GM21737 (cell line): ENCODE measurements at regions not wholly inside any gene's neighbourhood (a gene's known extent, or its start where the extent isn't known, plus 50 kb on each side); places are given as distances from the start of the nearest gene placed in this dataset.

ENCODE experiments used
- ATAC-seq: cut with Tn5 transposase; IDR thresholded peaks from one replicate; pipeline ENCODE4 v1.9.1; 2021; ENCODE audit warnings: mild to moderate bottlenecking, moderate library complexity; ENCODE audit not compliant: unreplicated experiment

DNA sequence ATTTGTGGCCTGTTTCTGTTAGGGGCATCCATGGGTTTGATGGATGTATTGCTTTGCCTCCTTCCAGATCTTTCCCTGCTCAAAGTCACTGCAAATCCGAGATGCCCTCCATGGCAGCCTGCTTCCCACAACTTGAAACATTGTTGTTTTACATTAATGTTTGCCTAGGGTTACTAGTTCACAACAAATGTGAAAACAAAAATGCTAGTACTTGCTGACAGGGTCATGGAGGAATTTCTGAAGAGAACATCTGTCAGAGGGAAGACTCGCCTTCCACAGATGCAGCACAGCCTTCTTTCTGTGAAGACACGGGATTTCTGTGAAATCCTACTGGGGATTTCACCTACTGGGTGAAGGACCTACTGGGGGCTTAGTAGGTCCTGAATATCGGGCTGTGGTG lies 260.0 kb upstream of the FN1 start:
- no peak for ATAC-seq

- no peak for ATAC-seq
Measured at GRCh38 chr2:215693999-215694580, 258.2 kb upstream of the FN1 start.

- no peak for ATAC-seq
Measured at GRCh38 chr2:215693193-215693998, 257.5 kb upstream of the FN1 start.

GRCh38 chr2:215692387-215693079 lies 256.7 kb upstream of the FN1 start:
- ATAC-seq: no peak

DNA sequence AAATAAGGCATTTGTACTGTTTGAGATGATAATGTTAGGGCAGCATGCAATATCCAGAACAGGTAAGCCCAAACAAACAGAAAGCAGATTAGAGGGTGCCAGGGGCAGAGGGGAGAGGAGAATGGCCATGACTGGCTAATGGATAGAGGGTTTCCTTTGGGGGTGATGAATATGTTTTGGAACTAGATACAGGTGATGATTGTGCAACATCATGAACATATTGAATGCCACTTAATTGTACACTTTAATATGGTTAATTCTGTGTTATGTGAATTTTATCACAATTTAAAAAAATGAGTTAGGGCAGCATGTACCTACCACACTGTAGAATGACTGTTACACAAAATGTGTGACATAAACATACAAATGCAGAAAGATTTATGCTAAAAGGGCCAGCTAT lies 255.5 kb upstream of the FN1 start:
- no peak for ATAC-seq

DNA sequence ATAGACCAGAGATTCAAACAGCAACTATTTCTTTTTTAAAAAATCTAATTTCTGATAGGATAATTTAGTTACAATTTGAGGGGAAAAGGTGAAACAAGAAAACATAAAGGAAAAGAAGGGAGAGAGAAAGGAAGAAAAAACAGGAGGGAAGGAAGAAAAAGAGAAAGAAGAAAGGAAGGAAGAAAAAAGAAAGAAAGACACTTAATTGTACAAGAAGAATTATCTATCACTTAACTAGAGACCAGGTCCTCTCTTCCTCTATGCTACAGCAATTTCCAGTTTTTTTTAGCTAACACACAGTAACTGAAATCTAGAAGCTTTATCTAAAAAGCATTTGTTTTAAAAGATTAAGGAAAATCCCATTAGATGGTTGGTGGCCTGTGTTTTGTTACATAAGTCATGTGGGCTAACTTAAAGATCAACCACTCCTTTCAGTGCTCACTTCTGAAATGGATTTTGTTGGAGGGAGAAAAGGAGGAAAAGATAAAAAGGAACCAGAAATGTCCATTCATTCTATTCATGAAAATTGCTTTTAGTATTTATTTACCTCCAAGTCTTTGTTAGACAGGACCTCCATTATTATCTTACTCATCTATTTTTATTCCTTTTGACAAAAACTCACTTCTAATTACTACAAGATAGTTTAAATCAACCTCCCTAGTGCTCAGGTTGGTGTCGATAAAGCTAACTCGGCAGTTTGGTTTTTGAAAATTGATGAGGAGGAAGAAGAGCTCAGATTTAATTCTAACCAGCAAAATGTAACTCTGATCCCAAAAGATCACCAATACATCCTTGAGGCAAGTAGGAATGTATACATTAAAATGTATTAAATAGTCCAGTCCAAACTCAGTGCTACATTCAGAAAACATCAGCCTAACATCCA lies 251.5 kb upstream of the FN1 start:
- ATAC-seq: no peak

DNA sequence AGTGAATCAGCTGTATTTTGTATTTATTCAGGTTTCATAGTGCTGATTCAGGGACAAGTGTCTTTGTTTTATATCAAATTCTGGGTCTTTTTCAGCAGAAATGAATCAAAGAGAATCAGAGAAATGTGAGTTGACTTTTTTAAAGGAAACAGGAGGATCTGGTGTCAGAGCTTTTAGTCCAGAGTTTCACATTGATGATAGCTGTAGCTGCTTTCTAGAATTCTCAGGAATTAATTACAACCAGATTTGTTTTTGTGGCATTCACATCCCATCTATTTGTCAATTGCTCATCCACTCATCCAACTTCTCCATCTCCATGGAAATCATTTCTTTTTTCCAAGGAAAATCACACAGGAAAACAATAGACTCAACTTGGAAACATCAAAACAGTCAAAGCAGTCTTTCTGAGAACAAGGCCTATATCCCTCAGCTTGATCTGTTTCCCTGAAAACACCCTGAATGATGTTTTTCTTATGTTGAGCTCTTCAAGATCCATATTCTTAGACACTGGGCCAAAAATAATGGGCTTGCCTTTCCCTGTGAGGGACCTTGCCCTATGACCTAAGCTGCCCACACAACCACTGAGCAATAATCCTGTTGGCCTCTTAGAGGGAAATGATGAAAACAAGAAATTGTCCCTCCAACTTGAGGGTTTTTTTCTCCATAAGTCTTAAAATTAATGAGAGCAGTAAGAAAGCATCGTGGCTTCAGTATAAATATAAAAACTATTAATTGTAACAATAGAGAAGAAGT lies 249.5 kb upstream of the FN1 start:
- no peak for ATAC-seq

GRCh38 chr2:215684448-215685237 lies 248.8 kb upstream of the FN1 start:
- ATAC-seq: no peak

- ATAC-seq: no peak
Measured at GRCh38 chr2:215683295-215683694, 247.4 kb upstream of the FN1 start.

- no peak for ATAC-seq
Measured at GRCh38 chr2:215681799-215682596, 246.1 kb upstream of the FN1 start.

- peak; percentile 67 for ATAC-seq
Measured at GRCh38 chr2:215680605-215681598, 245.0 kb upstream of the FN1 start.

- ATAC-seq: no peak
Measured at GRCh38 chr2:215678094-215678493, 242.2 kb upstream of the FN1 start.

- ATAC-seq: no peak
Measured at GRCh38 chr2:215677481-215677880, 241.6 kb upstream of the FN1 start.

GRCh38 chr2:215672406-215672805 lies 236.5 kb upstream of the FN1 start:
- ATAC-seq: no peak

DNA sequence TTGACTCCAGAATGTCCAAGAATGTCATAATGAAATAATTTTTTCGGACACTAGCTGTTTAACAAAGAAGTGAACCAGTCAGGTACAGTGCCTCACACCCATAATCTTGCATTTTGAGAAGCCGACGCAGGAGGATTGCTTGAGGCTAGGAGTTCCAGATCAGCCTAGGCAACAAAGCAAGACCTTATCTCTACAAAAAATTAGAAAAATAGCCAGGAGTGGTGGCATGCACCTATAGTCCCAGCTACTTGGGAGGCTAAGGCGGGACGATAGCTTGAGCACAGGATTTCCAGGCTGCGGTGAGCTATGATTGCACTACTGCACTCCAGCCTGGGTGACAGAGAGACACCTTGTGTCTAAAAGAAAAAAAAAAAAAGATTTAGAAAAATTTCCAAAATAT lies 235.8 kb upstream of the FN1 start:
- ATAC-seq: no peak

GRCh38 chr2:215671244-215671643 lies 235.4 kb upstream of the FN1 start:
- no peak for ATAC-seq

GRCh38 chr2:215670396-215670795 lies 234.5 kb upstream of the FN1 start:
- ATAC-seq: no peak

- ATAC-seq: no peak
Measured at GRCh38 chr2:215668378-215668775, 232.5 kb upstream of the FN1 start.
